ENCODE measurements at regions not wholly inside any gene's neighbourhood (a gene's known extent, or its start where the extent isn't known, plus 50 kb on each side); places are given as distances from the start of the nearest gene placed in this dataset.

GRCh38 chr7:137120690-137121089 lies 222.8 kb downstream of the PTN start:
- TF ChIP-seq CTCF (IDR thresholded peaks at IDR 0.05; ENCODE audit: low read length): no peak
- no peak for TF ChIP-seq EZH2 (optimal IDR thresholded peaks at IDR 0.05; ENCODE audit: low read depth, low read length)
- no peak for TF ChIP-seq EZH2phosphoT487 (IDR thresholded peaks at IDR 0.05; ENCODE audit: low read length)

All from MM.1S (cell line).